Large intestine (tissue), 3 donors: ENCODE measurements at regions not wholly inside any gene's neighbourhood (a gene's known extent, or its start where the extent isn't known, plus 50 kb on each side); places are given as distances from the start of the nearest gene placed in this dataset.

Source experiments
- DNase-seq, 2 donors: peaks; one replicate each; pipeline versions ENCODE4 v3.0.0 to v3.0.0-alpha.2; 2013
- H3K27ac ChIP-seq: one replicate; pipeline ENCODE4 v1.5.1; 2013; ENCODE audit warnings: low read length
- H3K27me3 ChIP-seq: 2 replicates; pipeline ENCODE4 v1.6.1; 2013; ENCODE audit warnings: low read length; ENCODE audit not compliant: control insufficient read depth, insufficient read depth
- H3K36me3 ChIP-seq: 2 replicates; pipeline ENCODE4 v1.6.1; 2013; ENCODE audit warnings: low read length; ENCODE audit not compliant: control insufficient read depth, insufficient read depth
- H3K4me1 ChIP-seq: one replicate; pipeline ENCODE4 v1.6.1; 2013; ENCODE audit warnings: low read length; ENCODE audit not compliant: control insufficient read depth, insufficient read depth
- H3K4me3 ChIP-seq: one replicate; pipeline ENCODE4 v1.5.1; 2013; ENCODE audit warnings: low read length
- H3K9me3 ChIP-seq: one replicate; pipeline ENCODE4 v1.6.1; 2013; ENCODE audit warnings: mild to moderate bottlenecking, low read depth, low read length, moderate library complexity; ENCODE audit not compliant: control insufficient read depth
- WGBS: methylation state at CpG from one replicate; pipeline ENCODE4 v1.1.5; 2013; ENCODE audit warnings: low lambda C conversion rate; ENCODE audit not compliant: insufficient coverage; 5-methylcytosine and 5-hydroxymethylcytosine counted together

DNA sequence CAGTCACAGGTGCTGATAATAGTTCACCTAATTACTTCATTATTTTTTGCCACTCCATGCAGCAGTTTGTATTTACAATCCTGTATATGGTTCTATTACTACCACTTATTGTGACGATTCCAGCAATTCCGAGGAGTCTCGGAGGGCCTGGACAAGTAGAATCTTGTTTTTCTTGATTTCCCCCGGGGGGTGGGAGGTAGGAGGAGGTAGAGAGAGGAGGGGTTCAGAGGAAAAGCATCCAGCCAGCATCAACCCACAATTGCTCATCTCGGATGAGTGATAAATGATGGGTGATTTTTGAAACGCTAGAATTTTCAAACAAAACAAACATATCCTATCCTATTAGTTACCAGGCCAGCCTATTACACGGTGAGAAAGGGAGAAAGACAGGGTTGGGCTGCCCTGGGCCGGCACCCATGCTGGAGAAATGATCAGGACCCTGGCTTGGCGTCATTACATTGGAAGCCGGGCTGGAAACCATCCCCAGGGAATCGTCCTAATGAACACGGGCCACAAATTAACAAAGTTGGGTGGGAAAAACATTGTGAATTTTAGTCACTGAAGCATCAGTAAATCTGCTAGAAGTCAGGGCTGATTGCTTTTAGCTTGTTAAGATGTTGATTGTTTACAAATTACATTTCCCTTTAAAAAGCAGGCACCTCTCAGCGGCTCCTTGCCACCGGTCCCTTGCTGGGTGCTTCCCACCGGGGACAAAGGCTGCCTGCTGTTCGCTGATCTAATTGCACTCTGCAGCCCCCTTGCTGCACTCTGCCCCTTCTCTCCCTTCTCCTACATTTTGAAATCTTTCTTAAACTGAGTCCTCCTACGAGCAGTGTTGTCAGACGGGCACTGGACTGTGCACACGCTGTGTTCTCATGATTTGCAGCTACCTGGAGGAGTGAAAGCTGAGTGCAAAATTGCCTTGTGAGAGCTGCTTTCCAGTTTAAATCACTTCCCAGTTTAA is 95.5 kb downstream of the FAM204A start:
- no peaks in the 10 kb centered on the region for H3K9me3 ChIP-seq
- DNase-seq, result no peak
- H3K27ac ChIP-seq, result no peak overlapping the region
- 44% methylated on average over 7 of the region's 19 CpGs for WGBS
- H3K36me3 ChIP-seq, result no peaks in the 10 kb centered on the region
- no peaks in the 10 kb centered on the region for H3K4me1 ChIP-seq
- peaks cover 36% of the 10 kb centered on the region for H3K27me3 ChIP-seq
- H3K4me3 ChIP-seq, result no peak overlapping the region

DNA sequence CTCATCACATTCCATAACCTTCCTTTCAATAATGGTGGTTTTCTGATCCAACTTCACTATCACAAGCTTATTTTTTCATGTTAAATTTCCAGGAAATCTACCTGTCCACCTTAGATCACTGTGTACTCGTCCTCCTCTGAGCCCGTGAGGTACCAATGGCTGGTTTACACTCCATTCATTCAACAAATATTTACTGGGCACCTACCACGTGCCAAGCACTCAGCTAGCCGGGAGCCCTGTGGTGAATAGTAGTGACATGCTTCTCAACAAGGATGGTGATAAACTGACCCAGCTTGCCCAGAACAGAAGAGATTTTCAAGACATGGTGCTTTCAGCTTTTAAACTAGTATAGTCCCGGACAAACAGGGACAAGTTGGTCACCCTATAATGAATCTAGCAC is 98.2 kb downstream of the FAM204A start:
- H3K4me3 ChIP-seq, result no peak overlapping the region
- no peaks in the 10 kb centered on the region for H3K9me3 ChIP-seq
- no CpG with 5 or more reads among the region's 5 CpGs for WGBS
- no peak overlapping the region for H3K27ac ChIP-seq
- H3K27me3 ChIP-seq, result peaks cover 36% of the 10 kb centered on the region
- H3K36me3 ChIP-seq, result no peaks in the 10 kb centered on the region
- DNase-seq, result no peak
- no peaks in the 10 kb centered on the region for H3K4me1 ChIP-seq

DNA sequence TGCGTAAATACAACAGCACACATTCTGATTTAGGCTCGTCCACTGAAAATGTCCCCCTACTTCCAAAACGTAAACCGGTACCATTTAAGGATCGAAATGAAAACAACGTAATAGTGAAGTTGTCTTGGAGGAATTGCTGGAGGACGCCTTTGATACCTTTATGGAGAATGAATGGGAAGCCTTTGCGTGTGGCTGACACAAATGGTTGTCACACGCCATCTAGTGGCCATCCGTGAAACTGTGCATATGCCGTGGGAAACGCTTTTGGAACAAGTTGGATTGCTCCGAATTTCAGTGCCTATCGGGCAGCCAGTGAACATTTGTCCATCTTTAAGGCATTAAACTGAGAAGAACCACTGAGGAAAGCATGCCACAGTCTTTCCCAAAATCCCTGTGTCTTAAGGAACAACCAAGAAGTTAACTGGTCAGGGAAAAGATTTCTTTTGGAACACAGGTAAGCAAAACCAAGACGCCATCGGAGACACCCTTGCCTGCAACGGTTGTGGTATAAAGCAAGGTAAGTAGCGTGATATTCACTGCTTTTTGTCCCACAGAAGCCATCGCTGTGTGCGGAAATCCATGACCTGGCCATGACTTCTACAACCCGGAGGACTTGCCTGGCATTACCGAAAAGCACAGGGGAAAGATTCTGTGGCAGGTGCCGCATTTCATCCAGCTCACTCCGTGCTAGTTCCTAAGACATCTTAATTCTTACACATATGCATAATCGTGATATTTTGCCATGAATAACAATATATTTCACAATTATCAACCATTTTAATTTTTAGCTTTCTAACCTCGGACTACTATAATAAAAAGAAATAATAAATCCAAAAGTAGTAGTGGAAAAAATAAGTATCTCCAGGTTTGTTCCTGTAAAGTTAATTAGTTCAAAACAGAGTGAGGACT is 100.6 kb downstream of the FAM204A start:
- Histone ChIP-seq H3K27me3 (peaks cover 22% of the 10 kb centered on the region), H3K27ac (no peak overlapping the region), H3K4me1 (no peaks in the 10 kb centered on the region), H3K4me3 (no peak overlapping the region), H3K36me3 (no peaks in the 10 kb centered on the region), H3K9me3 (no peaks in the 10 kb centered on the region)
- 79% methylated on average over 2 of the region's 26 CpGs for WGBS
- DNase-seq, result peak; percentile 67 to 69

DNA sequence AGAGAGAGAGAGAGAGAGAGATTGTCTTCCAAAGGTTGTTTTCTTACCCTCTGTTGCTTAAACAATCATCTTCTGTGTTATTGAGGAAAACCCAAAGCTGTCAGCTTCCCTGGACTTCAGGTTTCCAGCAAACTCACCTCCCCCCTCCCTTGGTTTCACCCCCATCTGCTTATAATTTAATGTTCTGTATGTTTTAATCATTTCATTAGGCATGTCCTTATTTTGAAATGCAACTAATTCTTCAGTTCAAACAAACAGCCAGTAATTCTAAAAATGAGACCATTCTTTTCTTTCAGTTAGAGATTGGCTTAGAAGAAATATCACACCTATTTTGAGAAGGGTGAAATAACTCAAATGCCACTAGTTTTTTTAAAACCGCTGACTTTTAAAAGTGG is 102.9 kb downstream of the FAM204A start:
- DNase-seq, result no peak
- no peaks in the 10 kb centered on the region for H3K9me3 ChIP-seq
- H3K4me3 ChIP-seq, result no peak overlapping the region
- WGBS, result 86% methylated on average over 1 of the region's 1 CpG
- H3K36me3 ChIP-seq, result no peaks in the 10 kb centered on the region
- H3K27me3 ChIP-seq, result peaks cover 11% of the 10 kb centered on the region
- H3K27ac ChIP-seq, result no peak overlapping the region
- H3K4me1 ChIP-seq, result no peaks in the 10 kb centered on the region

DNA sequence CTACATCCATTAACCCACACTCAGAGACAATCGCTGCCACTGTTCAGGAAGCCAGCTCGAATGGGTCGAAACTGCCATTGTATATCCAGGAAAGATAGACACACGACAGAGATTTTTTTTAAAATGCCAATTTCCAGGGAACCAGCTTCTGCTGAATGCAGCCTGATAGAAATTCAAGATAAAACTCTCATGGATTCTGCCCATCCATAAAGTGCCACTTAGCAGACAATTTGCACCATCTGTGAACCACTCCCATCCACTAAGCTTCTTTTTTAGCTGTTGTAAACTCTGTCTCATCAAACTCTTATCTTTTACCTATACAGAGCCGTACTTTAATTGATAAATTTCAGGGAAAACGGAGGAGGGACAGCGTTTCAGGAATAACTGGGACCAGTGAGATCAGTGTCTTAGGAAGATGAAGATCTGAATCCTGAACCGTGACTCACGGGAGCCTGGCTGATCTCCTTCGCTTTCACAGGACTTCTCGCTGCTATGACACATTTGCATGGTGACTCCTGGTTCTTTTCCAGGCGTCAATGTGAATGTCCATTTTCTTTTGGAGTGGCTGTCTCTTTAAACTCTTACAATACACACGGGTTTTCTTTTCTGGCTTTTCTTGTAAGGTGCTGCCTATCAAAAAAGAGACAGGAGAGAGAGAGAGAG is 103.4 kb downstream of the FAM204A start:
- DNase-seq, result peak in 1 of 2 donors; percentile 28
- Histone ChIP-seq H3K36me3 (no peaks in the 10 kb centered on the region), H3K4me1 (no peaks in the 10 kb centered on the region), H3K9me3 (no peaks in the 10 kb centered on the region), H3K4me3 (no peak overlapping the region), H3K27ac (no peak overlapping the region), H3K27me3 (peaks cover 9% of the 10 kb centered on the region)
- 20% methylated on average over 1 of the region's 13 CpGs for WGBS

DNA sequence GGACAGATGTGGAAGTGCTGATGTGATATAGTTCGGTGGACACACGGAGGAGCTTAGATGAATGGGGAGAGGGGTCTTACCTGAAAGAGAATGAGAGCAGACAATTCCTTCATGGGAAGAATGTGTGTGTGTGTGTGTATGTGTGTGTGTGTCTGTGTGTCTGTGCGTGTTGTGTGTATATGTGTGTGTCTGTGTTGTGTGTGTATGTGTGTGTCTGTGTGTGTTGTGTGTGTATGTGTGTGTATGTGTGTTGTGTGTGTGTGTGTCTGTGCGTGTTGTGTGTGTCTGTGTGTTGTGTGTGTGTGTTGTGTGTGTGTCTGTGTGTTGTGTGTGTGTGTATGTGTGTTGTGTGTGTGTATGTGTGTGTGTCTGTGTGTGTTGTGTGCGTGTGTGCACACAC is 104.2 kb downstream of the FAM204A start:
- Histone ChIP-seq H3K4me1 (no peaks in the 10 kb centered on the region), H3K4me3 (no peak overlapping the region), H3K27ac (no peak overlapping the region), H3K36me3 (no peaks in the 10 kb centered on the region), H3K27me3 (peaks cover 4% of the 10 kb centered on the region), H3K9me3 (no peaks in the 10 kb centered on the region)
- DNase-seq, result no peak
- WGBS, result no CpG with 5 or more reads among the region's 5 CpGs

DNA sequence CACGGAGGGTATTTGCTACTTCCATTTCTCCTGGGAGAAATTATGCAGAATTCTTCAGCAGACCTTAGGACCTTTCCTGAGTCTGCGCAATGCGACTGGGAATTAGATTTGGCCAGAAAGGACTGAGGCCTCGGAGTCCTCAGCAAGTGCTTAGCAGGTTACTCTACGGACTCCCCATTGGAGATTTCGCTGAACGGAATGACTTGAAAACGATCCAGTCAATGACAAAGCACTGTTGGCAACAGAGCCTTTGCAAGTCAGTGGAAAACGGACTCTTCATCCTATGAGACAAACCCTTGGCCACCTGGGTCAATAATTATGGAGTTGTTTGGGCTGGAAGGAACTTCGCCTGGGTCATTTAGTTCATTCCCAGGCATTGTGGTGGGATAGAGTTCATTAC is 107.4 kb downstream of the FAM204A start:
- no peaks in the 10 kb centered on the region for H3K36me3 ChIP-seq
- H3K27me3 ChIP-seq, result no peaks in the 10 kb centered on the region
- H3K4me1 ChIP-seq, result no peaks in the 10 kb centered on the region
- H3K27ac ChIP-seq, result no peak overlapping the region
- no peaks in the 10 kb centered on the region for H3K9me3 ChIP-seq
- WGBS, result no CpG with 5 or more reads among the region's 10 CpGs
- H3K4me3 ChIP-seq, result no peak overlapping the region
- no peak for DNase-seq

DNA sequence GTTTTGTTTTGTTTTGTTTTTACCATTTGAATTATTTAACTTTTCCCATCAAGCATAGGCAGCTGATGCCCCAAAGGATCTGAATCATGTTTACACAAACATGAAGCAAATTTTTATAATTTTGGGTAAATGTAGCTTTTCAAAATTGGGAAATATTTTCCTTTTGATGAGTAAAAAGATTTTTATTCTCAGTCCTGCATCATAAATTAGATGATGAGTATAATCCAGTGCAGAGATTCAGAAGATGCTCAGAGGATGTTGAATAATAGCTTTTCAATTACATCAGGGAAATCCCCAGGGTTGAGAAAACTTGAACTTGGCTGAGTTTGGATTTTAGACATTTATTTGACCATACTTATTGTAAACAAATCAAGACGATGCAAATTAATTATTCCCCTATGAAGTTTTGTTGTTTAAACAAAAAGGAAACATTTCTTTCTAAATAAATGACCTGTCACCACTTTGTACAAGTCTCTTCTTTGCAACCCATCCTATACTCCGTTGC is 121.7 kb downstream of the FAM204A start:
- peaks cover 10% of the 10 kb centered on the region for H3K9me3 ChIP-seq
- H3K27ac ChIP-seq, result no peak overlapping the region
- 80% methylated on average over 1 of the region's 2 CpGs for WGBS
- DNase-seq, result no peak
- H3K36me3 ChIP-seq, result no peaks in the 10 kb centered on the region
- peaks cover 3% of the 10 kb centered on the region for H3K4me1 ChIP-seq
- no peak overlapping the region for H3K4me3 ChIP-seq
- H3K27me3 ChIP-seq, result no peaks in the 10 kb centered on the region

DNA sequence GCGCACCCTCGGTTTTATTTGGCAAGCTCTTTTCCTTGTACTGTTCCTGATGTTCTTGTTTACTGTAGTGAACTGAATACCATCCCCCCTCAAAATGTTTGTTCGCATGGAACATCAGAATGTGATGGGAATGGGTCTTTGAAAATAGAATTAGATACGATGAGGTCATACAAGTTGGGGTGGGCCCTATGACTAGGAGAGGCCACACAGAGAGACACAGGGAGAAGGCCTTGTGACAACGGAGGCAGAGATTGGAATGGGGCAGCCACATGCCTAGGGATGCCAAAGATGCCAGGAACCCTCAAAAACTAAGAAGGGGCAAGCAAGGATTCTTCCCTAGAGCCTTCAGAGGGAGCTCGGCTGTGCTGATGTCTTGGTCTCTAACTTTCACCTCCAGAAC is 123.6 kb downstream of the FAM204A start:
- peaks cover 5% of the 10 kb centered on the region for H3K9me3 ChIP-seq
- H3K4me1 ChIP-seq, result peaks cover 3% of the 10 kb centered on the region
- H3K27me3 ChIP-seq, result no peaks in the 10 kb centered on the region
- H3K27ac ChIP-seq, result no peak overlapping the region
- no peaks in the 10 kb centered on the region for H3K36me3 ChIP-seq
- 80% methylated on average over 1 of the region's 6 CpGs for WGBS
- H3K4me3 ChIP-seq, result no peak overlapping the region
- DNase-seq, result no peak
